ENCODE measurements at regions not wholly inside any gene's neighbourhood (a gene's known extent, or its start where the extent isn't known, plus 50 kb on each side); places are given as distances from the start of the nearest gene placed in this dataset.
A peak's percentile ranks its signal among the peaks of the same experiment; 100 is the strongest.

- Histone ChIP-seq H3K4me1 (ENCODE audit: insufficient read depth) (peaks cover 5% of the 10 kb centered on the region; the same call in 1 of the 2 replicates), H3K4me2 (ENCODE audit: unreplicated experiment) (peak overlapping the region; percentile 82), H3K27me3 (replicated peaks; ENCODE audit: insufficient read depth) (peaks cover 39% of the 10 kb centered on the region), H3K9me3 (ENCODE audit: low read depth) (no peaks in the 10 kb centered on the region), H3K9me2 (ENCODE audit: insufficient read depth) (no peaks in the 10 kb centered on the region), H3K4me3 (peak overlapping the region; percentile 83), H3F3A (ENCODE audit: insufficient read depth) (peaks cover 14% of the 10 kb centered on the region), H3K36me3 (ENCODE audit: low read depth) (no peaks in the 10 kb centered on the region), H3K27ac (no peak overlapping the region), H4K20me1 (ENCODE audit: insufficient read depth) (no peaks in the 10 kb centered on the region), H2AFZ (peak overlapping the region; percentile 94; the same call in 1 of the 2 replicates), H3K9ac (no peak overlapping the region), H3K79me2 (ENCODE audit: insufficient read depth) (no peaks in the 10 kb centered on the region)
- in situ Hi-C loops (cut with MboI), result no loop called here
- TF ChIP-seq EZH2phosphoT487 (IDR thresholded peaks at IDR 0.05; ENCODE audit: insufficient read depth, low read depth), result no peak
- no peak for TF ChIP-seq EZH2 (IDR thresholded peaks at IDR 0.05; ENCODE audit: insufficient read depth, poor library complexity, severe bottlenecking)
- WGBS, 2 experiments (ENCODE audit: low coverage in 1 of 2, low lambda C conversion rate in 2 of 2, missing lambda C conversion rate in 2 of 2), result 8 to 10% methylated on average over 24 of the region's 24 CpGs
- no peak for DNase-seq
These were observed 194.0 kb downstream of the TRIM27 start for GRCh38 chr6:28729501-28730402.

- no peaks in the 10 kb centered on the region for H3K9me2 ChIP-seq (ENCODE audit: insufficient read depth)
- H3K4me3 ChIP-seq, result no peak overlapping the region
- H3K79me2 ChIP-seq (ENCODE audit: insufficient read depth), result no peaks in the 10 kb centered on the region
- H3K9ac ChIP-seq, result no peak overlapping the region
- no peak overlapping the region for H3K4me2 ChIP-seq (ENCODE audit: unreplicated experiment)
- no peak for TF ChIP-seq EZH2 (IDR thresholded peaks at IDR 0.05; ENCODE audit: insufficient read depth, poor library complexity, severe bottlenecking)
- TF ChIP-seq EZH2phosphoT487 (IDR thresholded peaks at IDR 0.05; ENCODE audit: insufficient read depth, low read depth), result no peak
- H3K27ac ChIP-seq, result no peak overlapping the region
- 10 to 15% methylated on average over 5 of the region's 5 CpGs for WGBS, 2 experiments (ENCODE audit: low coverage in 1 of 2, low lambda C conversion rate in 2 of 2, missing lambda C conversion rate in 2 of 2)
- in situ Hi-C loops (cut with MboI), result no loop called here
- H3K36me3 ChIP-seq (ENCODE audit: low read depth), result no peaks in the 10 kb centered on the region
- H4K20me1 ChIP-seq (ENCODE audit: insufficient read depth), result no peaks in the 10 kb centered on the region
- peaks cover 5% of the 10 kb centered on the region; the same call in 1 of the 2 replicates for H3K4me1 ChIP-seq (ENCODE audit: insufficient read depth)
- peaks cover 60% of the 10 kb centered on the region for H3K27me3 ChIP-seq (replicated peaks; ENCODE audit: insufficient read depth)
- peaks cover 14% of the 10 kb centered on the region for H3F3A ChIP-seq (ENCODE audit: insufficient read depth)
- H3K9me3 ChIP-seq (ENCODE audit: low read depth), result no peaks in the 10 kb centered on the region
- H2AFZ ChIP-seq, result no peak overlapping the region
- DNase-seq, result no peak
These were observed 191.7 kb downstream of the TRIM27 start for GRCh38 chr6:28732052-28732451.

DNA sequence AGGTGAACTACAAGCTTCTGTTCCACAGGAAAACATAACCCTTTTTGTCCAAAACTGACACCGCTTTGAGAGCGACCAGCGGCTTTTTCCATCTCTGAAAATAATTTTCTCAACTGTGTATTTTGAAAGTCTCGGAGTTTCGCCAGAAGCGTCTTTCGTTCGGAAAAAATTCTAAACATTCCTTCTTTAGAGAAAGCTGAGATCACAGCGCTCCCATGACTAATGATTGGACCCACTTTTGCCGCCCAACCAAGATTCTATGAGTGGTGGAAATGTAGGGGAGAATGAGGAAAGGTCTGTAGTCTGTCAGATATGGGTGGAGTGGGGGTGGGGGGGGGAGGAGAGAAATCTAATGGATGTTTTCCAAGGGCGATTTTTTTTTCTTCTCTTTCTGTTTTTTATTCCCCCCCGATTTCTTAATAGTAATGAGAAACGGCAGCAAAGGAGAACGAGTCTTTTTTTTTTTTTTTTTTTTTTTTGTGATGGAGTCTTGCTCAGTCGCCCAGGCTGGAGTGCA, 189.3 kb downstream of the TRIM27 start:
- Histone ChIP-seq H3K9me2 (ENCODE audit: insufficient read depth) (no peaks in the 10 kb centered on the region), H3K36me3 (ENCODE audit: low read depth) (no peaks in the 10 kb centered on the region), H3K9me3 (ENCODE audit: low read depth) (no peaks in the 10 kb centered on the region), H3K4me2 (ENCODE audit: unreplicated experiment) (peak overlapping the region; percentile 44), H3K4me3 (peak overlapping the region; percentile 19; the same call in 1 of the 2 replicates), H3K27me3 (replicated peaks; ENCODE audit: insufficient read depth) (peaks cover 80% of the 10 kb centered on the region), H3K79me2 (ENCODE audit: insufficient read depth) (no peaks in the 10 kb centered on the region), H3K27ac (no peak overlapping the region), H2AFZ (peak overlapping the region; percentile 45; the same call in 1 of the 2 replicates), H3F3A (ENCODE audit: insufficient read depth) (no peaks in the 10 kb centered on the region), H3K9ac (no peak overlapping the region), H3K4me1 (ENCODE audit: insufficient read depth) (no peaks in the 10 kb centered on the region), H4K20me1 (ENCODE audit: insufficient read depth) (no peaks in the 10 kb centered on the region)
- no peak for TF ChIP-seq EZH2 (IDR thresholded peaks at IDR 0.05; ENCODE audit: insufficient read depth, poor library complexity, severe bottlenecking)
- TF ChIP-seq EZH2phosphoT487 (IDR thresholded peaks at IDR 0.05; ENCODE audit: insufficient read depth, low read depth), result no peak
- peak; percentile 33 for DNase-seq
- in situ Hi-C loops (cut with MboI), result no loop called here
- WGBS, 2 experiments (ENCODE audit: low coverage in 1 of 2, low lambda C conversion rate in 2 of 2, missing lambda C conversion rate in 2 of 2), result 15 to 17% methylated on average over 14 to 15 of the region's 15 CpGs

GRCh38 chr6:28736121-28736520, 187.7 kb downstream of the TRIM27 start:
- H3F3A ChIP-seq (ENCODE audit: insufficient read depth), result no peaks in the 10 kb centered on the region
- no peak for DNase-seq
- WGBS, 2 experiments (ENCODE audit: low coverage in 1 of 2, low lambda C conversion rate in 2 of 2, missing lambda C conversion rate in 2 of 2), result 6 to 13% methylated on average over 2 of the region's 2 CpGs
- H3K4me3 ChIP-seq, result no peak overlapping the region
- H2AFZ ChIP-seq, result no peak overlapping the region
- H3K9ac ChIP-seq, result no peak overlapping the region
- no peak overlapping the region for H3K27ac ChIP-seq
- no peak overlapping the region for H3K4me2 ChIP-seq (ENCODE audit: unreplicated experiment)
- H3K4me1 ChIP-seq (ENCODE audit: insufficient read depth), result no peaks in the 10 kb centered on the region
- no peaks in the 10 kb centered on the region for H4K20me1 ChIP-seq (ENCODE audit: insufficient read depth)
- peaks cover 79% of the 10 kb centered on the region for H3K27me3 ChIP-seq (replicated peaks; ENCODE audit: insufficient read depth)
- no peaks in the 10 kb centered on the region for H3K79me2 ChIP-seq (ENCODE audit: insufficient read depth)
- H3K36me3 ChIP-seq (ENCODE audit: low read depth), result no peaks in the 10 kb centered on the region
- no peaks in the 10 kb centered on the region for H3K9me2 ChIP-seq (ENCODE audit: insufficient read depth)
- in situ Hi-C loops (cut with MboI), result no loop called here
- no peaks in the 10 kb centered on the region for H3K9me3 ChIP-seq (ENCODE audit: low read depth)
- TF ChIP-seq EZH2 (IDR thresholded peaks at IDR 0.05; ENCODE audit: insufficient read depth, poor library complexity, severe bottlenecking), result no peak
- TF ChIP-seq EZH2phosphoT487 (IDR thresholded peaks at IDR 0.05; ENCODE audit: insufficient read depth, low read depth), result no peak

All from GM23248 (cell line).